ENCODE measurements at regions not wholly inside any gene's neighbourhood (a gene's known extent, or its start where the extent isn't known, plus 50 kb on each side); places are given as distances from the start of the nearest gene placed in this dataset.

DNA sequence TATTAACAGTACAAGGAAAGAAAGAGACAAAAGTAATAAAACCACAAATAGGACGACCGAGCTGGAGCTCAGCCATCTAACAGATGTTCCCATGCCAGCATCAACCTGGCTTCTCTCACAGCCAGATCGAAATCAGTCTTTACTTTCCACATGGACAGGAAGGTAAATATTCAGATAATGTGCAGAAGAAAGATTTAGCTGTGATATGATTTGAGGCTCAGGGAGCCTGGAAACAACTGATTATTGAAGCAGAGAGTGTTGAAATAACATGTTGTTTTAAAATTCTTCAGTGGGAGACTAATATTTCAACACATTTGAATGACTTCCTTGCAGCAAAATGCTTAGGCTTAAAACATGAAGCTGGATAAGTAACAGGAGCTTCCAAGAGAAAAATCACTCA, 546.8 kb downstream of the ETS1 start:
- Histone ChIP-seq H3K27me3 (ENCODE audit: control insufficient read depth in 3 of 3, insufficient read depth in 3 of 3, low read length in 2 of 3) (no peaks in the 10 kb centered on the region), H3K27ac (ENCODE audit: low read depth in 1 of 2, low read length in 1 of 2) (no peak overlapping the region), H3K36me3 (ENCODE audit: control insufficient read depth in 4 of 4, insufficient read depth in 4 of 4, low read length in 4 of 4) (no peaks in the 10 kb centered on the region), H3K4me1 (ENCODE audit: control insufficient read depth in 5 of 5, insufficient read depth in 5 of 5, low read length in 5 of 5) (peaks cover 0 to 2% (median 0%) of the 10 kb centered on the region in 5 donors), H3K4me3 (no peak overlapping the region), H3K9me3 (ENCODE audit: control insufficient read depth in 4 of 4, insufficient read depth in 3 of 4, low read length in 3 of 4) (no peaks in the 10 kb centered on the region), H3K9ac (ENCODE audit: insufficient read depth in 1 of 2, low read length in 2 of 2) (no peak overlapping the region)
- 11 to 24% methylated on average over 3 of the region's 3 CpGs for WGBS, 2 donors
- ATAC-seq (ENCODE audit: insufficient read depth, low FRiP score) (no peak), DNase-seq (no peak)
- TF ChIP-seq, protein P1, sequence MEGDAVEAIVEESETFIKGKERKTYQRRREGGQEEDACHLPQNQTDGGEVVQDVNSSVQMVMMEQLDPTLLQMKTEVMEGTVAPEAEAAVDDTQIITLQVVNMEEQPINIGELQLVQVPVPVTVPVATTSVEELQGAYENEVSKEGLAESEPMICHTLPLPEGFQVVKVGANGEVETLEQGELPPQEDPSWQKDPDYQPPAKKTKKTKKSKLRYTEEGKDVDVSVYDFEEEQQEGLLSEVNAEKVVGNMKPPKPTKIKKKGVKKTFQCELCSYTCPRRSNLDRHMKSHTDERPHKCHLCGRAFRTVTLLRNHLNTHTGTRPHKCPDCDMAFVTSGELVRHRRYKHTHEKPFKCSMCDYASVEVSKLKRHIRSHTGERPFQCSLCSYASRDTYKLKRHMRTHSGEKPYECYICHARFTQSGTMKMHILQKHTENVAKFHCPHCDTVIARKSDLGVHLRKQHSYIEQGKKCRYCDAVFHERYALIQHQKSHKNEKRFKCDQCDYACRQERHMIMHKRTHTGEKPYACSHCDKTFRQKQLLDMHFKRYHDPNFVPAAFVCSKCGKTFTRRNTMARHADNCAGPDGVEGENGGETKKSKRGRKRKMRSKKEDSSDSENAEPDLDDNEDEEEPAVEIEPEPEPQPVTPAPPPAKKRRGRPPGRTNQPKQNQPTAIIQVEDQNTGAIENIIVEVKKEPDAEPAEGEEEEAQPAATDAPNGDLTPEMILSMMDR (IDR thresholded peaks at IDR 0.05; ENCODE audit: control extremely low read depth, extremely low read depth), result no peak

DNA sequence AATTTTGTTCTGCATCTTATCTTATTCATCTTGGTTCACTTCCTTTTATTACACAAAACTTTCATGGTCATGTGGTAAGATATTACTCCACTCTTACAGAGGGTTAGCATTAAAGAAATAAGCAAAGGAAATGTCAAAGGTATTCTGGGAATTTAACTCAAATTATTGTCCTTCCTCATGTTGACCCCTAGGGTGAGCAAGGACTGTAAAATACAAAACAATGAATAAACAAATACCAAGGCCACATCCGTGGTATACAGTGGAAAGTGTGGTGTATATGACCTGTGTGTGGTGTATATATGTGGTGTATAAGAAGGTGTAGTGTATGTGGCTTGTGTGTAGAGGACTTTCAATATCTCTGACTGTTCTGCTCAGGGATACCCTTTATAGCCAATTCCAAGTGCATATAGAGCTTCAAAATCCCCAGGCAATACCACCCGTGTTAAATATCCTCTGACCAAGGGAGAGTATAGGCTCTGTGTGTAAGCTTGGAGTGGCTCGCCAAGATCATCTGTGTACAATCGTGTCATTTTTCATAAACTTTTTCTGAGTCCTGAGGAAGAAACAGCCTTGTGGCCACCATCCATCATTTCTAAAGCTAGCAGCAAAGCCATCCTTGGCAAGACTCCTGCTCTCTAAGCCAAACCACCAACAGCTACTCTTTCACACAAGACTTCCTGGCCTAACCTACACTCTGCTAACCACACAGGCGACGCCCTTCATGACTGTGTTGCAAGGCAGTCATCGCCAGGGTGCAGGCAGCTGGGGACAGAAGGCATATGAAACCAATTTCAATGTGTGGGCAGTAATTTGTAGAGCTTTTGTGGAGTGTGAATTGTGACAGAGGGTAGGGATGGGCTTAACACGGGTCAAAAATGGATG, 548.0 kb downstream of the ETS1 start:
- no peaks in the 10 kb centered on the region for H3K9me3 ChIP-seq (ENCODE audit: control insufficient read depth in 4 of 4, insufficient read depth in 3 of 4, low read length in 3 of 4)
- peaks cover 0 to 2% (median 0%) of the 10 kb centered on the region in 5 donors for H3K4me1 ChIP-seq (ENCODE audit: control insufficient read depth in 5 of 5, insufficient read depth in 5 of 5, low read length in 5 of 5)
- no peaks in the 10 kb centered on the region for H3K36me3 ChIP-seq (ENCODE audit: control insufficient read depth in 4 of 4, insufficient read depth in 4 of 4, low read length in 4 of 4)
- H3K4me3 ChIP-seq, result no peak overlapping the region
- no peak overlapping the region for H3K27ac ChIP-seq (ENCODE audit: low read depth in 1 of 2, low read length in 1 of 2)
- 23 to 41% methylated on average over 8 of the region's 8 CpGs for WGBS, 2 donors
- H3K27me3 ChIP-seq (ENCODE audit: control insufficient read depth in 3 of 3, insufficient read depth in 3 of 3, low read length in 2 of 3), result peaks cover 0 to 2% (median 0%) of the 10 kb centered on the region in 3 donors
- DNase-seq, result peak in 1 of 3 donors; percentile 29
- peak; percentile 74 for ATAC-seq (ENCODE audit: insufficient read depth, low FRiP score)
- TF ChIP-seq, protein P1 (IDR thresholded peaks at IDR 0.05; ENCODE audit: control extremely low read depth, extremely low read depth), result no peak
- no peak overlapping the region for H3K9ac ChIP-seq (ENCODE audit: insufficient read depth in 1 of 2, low read length in 2 of 2)

DNA sequence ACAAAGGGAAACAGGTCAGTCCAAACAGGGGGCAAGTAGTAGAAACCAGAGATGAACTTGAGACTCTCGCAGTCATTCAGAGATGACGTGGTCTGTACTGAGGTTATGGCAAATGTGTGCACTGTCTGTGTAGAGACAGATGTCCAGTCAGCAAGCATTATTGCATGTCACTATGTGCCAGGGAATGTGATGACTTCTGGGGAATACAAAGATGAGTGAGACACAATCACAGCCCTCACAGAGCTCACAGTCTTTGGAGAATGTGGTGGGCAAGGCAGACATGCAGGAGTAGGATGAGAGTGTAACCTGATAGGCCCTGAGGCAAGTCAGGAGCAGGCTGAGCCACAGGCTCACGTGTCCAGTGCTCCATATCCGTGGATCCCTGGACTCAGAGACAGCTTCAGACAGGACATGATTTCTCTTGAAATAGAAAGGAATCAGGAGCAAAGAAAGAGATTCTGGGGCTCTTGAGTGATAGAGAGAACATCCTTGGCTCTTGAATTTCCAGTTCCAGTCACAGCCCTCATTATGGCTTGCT, 550.7 kb downstream of the ETS1 start:
- ATAC-seq (ENCODE audit: insufficient read depth, low FRiP score), result no peak
- no peak overlapping the region for H3K9ac ChIP-seq (ENCODE audit: insufficient read depth in 1 of 2, low read length in 2 of 2)
- TF ChIP-seq, protein P1 (IDR thresholded peaks at IDR 0.05; ENCODE audit: control extremely low read depth, extremely low read depth), result no peak
- no peak overlapping the region for H3K27ac ChIP-seq (ENCODE audit: low read depth in 1 of 2, low read length in 1 of 2)
- H3K27me3 ChIP-seq (ENCODE audit: control insufficient read depth in 3 of 3, insufficient read depth in 3 of 3, low read length in 2 of 3), result peaks cover 0 to 2% (median 0%) of the 10 kb centered on the region in 3 donors
- whole genome bisulfite sequencing, 2 donors, result 77 to 93% methylated on average over 4 of the region's 4 CpGs
- peaks cover 0 to 2% (median 0%) of the 10 kb centered on the region in 5 donors for H3K4me1 ChIP-seq (ENCODE audit: control insufficient read depth in 5 of 5, insufficient read depth in 5 of 5, low read length in 5 of 5)
- no peaks in the 10 kb centered on the region for H3K36me3 ChIP-seq (ENCODE audit: control insufficient read depth in 4 of 4, insufficient read depth in 4 of 4, low read length in 4 of 4)
- no peak for DNase-seq
- no peaks in the 10 kb centered on the region for H3K9me3 ChIP-seq (ENCODE audit: control insufficient read depth in 4 of 4, insufficient read depth in 3 of 4, low read length in 3 of 4)
- no peak overlapping the region for H3K4me3 ChIP-seq
